GM18867 (cell line): ENCODE measurements at regions not wholly inside any gene's neighbourhood (a gene's known extent, or its start where the extent isn't known, plus 50 kb on each side); places are given as distances from the start of the nearest gene placed in this dataset.
"Not testable (repeated sequence)": the region's sequence is repeated elsewhere in the genome, so short reads cannot be mapped to it uniquely, and the experiment has no call there.

Experiments used
- ATAC-seq: cut with Tn5 transposase; IDR thresholded peaks from one replicate; pipeline ENCODE4 v1.9.1; 2021; ENCODE audit warnings: mild to moderate bottlenecking, moderate library complexity; ENCODE audit not compliant: unreplicated experiment

DNA sequence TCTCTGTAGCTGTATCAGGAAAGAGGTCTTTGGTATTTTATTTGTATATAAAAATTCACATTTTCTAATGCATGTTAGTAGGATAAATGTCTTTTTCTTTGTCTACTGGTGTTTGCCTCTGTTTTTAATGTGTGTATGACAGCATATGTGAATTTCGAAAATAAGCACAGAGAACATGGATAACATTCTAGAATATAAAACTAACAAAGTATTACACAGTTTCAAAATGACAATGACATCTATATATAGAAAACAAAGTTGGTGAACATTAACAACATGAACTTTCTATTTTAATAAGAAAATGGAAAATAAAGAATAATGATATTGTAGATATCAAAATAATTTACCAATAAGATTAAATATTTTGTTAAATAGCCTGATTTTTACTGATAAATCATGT is 608.0 kb downstream of the COL12A1 start:
- peak; percentile 33 for ATAC-seq

DNA sequence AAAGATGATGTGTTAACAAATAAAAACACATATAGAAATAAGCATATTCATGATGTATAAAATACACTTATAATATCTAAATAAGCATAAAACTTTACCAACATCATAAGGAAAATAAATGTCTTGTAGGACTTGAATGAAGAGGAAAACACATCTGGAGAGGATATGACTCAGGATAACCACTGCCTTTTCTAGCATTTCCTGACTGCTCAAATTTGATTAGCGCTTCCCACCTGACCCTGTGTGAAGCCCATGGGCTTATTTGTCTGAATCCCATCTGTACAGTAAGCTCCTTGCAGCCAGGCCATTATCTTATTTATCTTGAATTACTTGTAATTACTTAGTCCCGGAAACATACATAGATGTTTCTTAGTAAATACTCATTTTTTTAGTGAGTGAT is 608.6 kb downstream of the COL12A1 start:
- ATAC-seq, result no peak

DNA sequence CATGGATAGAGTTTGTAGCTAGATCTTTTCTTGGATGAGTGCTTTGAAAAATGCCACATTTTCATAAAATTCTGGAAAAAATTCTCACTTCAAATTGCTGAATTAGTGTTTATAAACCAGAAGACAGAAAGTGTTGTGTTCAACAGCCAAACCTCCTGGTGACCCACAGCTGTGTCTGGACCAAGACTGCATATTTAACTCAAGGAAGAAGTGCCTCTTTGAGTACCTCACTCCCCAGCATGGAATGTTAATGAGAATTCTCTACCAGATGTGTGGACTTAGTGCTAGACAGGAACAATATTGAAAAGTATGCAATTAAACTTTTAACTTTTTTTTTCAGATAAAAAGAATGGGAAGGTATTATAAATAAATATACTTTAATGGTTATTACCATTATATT is 609.3 kb downstream of the COL12A1 start:
- no peak for ATAC-seq

DNA sequence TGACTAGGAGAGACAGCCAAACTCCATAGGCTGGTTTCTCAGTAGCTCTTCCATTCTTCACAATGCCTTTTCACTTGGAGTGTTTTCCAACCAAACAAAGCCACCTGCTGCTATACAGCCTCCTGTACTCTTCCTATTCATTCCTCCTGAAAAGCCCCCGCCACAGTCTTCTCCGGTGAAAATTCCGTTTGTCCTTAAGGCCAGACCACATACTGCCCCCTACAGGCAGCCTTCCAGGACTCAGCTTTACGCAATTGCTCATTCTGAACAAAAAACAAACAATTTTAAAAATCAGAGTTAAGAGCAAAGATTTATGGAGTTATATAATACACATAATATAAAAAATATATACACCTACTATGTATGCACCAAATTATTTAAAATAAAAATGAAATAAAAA is 611.5 kb downstream of the COL12A1 start:
- not testable (repeated sequence) for ATAC-seq

- no peak for ATAC-seq
Observed at GRCh38 chr6:74588094-74588832, 617.6 kb downstream of the COL12A1 start.

DNA sequence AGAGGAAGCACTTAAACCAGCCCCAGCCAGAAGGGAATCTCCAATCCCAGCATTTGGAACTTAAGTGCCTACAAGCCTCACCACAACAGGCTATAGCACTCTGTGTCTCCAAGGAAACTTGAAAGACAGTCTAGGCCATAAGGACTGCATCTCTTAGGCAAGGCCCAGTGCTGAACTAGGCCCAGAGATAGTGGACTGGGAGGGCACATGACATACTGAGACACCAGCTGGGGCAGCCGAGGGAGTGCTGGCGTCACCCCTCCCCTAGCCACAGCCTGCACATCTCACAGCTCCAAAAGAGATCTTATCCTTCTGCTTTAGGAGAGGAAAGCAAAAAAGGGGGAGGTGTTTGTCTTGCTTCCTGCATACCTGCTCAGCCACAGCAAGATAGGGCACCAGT is 618.5 kb downstream of the COL12A1 start:
- ATAC-seq, result no peak

GRCh38 chr6:74585753-74586152 is 620.1 kb downstream of the COL12A1 start:
- ATAC-seq, result no peak

GRCh38 chr6:74581681-74582080 is 624.2 kb downstream of the COL12A1 start:
- ATAC-seq, result no peak

- ATAC-seq, result no peak
Observed at GRCh38 chr6:74579794-74580193, 626.1 kb downstream of the COL12A1 start.

- no peak for ATAC-seq
Observed at GRCh38 chr6:74579047-74579446, 626.8 kb downstream of the COL12A1 start.

GRCh38 chr6:74578339-74578738 is 627.5 kb downstream of the COL12A1 start:
- no peak for ATAC-seq

GRCh38 chr6:74577619-74578018 is 628.2 kb downstream of the COL12A1 start:
- ATAC-seq, result peak; percentile 94

DNA sequence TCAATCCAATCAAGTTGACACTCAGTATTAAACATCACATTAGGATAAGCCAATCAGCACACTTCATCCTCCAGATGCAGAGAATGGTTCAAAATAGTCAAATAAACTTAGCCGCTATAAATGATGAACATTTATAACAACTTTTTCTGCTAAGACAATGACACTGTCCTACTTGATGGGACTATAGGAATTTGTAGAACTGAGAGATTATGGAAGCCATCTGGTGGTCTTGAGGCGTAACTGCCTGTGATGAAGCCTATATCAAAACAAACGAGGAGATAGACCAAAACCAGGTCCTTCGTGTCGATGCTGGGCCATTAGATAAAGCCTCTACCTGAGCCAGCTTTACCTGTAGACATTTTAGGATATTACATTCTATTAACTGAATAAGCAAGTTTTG is 631.1 kb downstream of the COL12A1 start:
- ATAC-seq, result peak; percentile 41

GRCh38 chr6:74573613-74574012 is 632.2 kb downstream of the COL12A1 start:
- no peak for ATAC-seq

GRCh38 chr6:74570044-74570443 is 635.8 kb downstream of the COL12A1 start:
- ATAC-seq, result no peak

GRCh38 chr6:74568861-74569260 is 637.0 kb downstream of the COL12A1 start:
- no peak for ATAC-seq

- not testable (repeated sequence) for ATAC-seq
Observed at GRCh38 chr6:74567923-74568290, 637.9 kb downstream of the COL12A1 start.

GRCh38 chr6:74567281-74567922 is 638.5 kb downstream of the COL12A1 start:
- ATAC-seq, result no peak

GRCh38 chr6:74557236-74557635 is 648.6 kb downstream of the COL12A1 start:
- ATAC-seq, result no peak

DNA sequence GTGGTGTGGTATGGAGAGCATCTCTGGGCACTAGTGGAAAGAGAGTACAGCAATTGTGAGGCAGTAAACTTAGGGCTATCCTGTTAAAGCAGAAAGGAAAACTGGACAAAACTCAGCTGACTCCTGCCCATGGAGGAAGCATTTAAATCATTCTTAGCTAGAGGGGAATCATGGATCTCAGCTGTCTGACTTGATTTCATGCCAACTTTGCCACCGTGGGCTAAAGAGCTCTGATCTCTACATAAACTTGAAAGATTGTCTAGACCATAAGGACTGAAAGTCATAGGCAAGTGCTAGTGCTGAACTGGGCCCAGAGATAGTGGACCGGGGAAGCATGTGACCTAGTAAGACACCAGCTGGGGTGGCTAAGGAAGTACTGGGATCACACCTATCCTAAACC is 651.8 kb downstream of the COL12A1 start:
- ATAC-seq, result no peak

DNA sequence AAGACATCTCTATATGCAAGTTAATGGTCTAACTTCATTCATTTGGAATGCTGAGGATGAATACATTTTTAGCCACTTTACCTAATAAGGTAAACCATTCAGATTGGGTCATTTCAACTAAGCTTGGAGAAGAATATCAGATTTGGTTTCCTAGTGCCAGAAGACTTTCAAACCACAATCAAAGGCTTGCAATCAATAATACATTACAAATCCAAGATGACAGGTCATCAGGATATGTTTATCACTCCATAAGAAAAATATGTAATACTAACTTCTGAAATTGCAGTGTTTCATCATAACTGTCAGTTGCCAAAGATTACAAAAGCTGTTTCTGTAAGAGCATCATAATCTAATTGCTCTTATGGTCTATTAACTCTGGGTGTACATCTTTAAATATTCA is 654.0 kb downstream of the COL12A1 start:
- ATAC-seq, result no peak

- no peak for ATAC-seq
Observed at GRCh38 chr6:74550821-74551220, 655.0 kb downstream of the COL12A1 start.

DNA sequence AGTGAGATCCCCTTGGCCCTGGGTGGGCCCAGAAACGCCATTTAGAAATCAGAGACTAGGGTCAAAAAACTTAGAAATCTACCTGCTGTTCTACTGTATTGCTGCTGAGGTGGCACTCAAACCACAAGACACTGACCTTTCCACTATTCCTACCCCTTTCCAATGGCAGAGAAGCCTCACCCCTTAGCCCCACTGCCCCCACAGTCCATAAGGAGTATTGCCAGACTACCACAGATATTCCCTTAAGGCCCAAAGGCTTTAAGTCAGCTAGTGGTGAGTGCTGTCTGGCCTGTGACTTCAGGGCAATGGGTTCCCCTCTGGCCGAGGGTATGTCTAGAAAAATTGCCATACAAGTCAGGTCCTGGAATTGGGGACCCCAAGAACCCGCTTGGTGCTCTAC is 656.1 kb downstream of the COL12A1 start:
- ATAC-seq, result no peak
